ENCODE measurements at regions not wholly inside any gene's neighbourhood (a gene's known extent, or its start where the extent isn't known, plus 50 kb on each side); places are given as distances from the start of the nearest gene placed in this dataset.
A peak's percentile ranks its signal among the peaks of the same experiment; 100 is the strongest.

GRCh38 chr5:158283397-158283796, 424.5 kb upstream of the CLINT1 start:
- Histone ChIP-seq H3K27ac (ENCODE audit: low read length) (no peak overlapping the region), H3K4me1 (ENCODE audit: control insufficient read depth, low read depth, low read length) (no peaks in the 10 kb centered on the region)

GRCh38 chr5:158278216-158278925, 419.4 kb upstream of the CLINT1 start:
- no peaks in the 10 kb centered on the region for H3K9me3 ChIP-seq (ENCODE audit: control insufficient read depth, low read depth, low read length)
- H3K4me1 ChIP-seq (ENCODE audit: control insufficient read depth, low read depth, low read length) = peaks cover 6% of the 10 kb centered on the region
- H3K27me3 ChIP-seq (ENCODE audit: control insufficient read depth, insufficient read depth, low read length) = no peaks in the 10 kb centered on the region
- H3K9ac ChIP-seq (ENCODE audit: low read length) = no peak overlapping the region
- no peaks in the 10 kb centered on the region for H3K36me3 ChIP-seq (ENCODE audit: control insufficient read depth, low read depth, low read length)
- no peak overlapping the region for H3K27ac ChIP-seq (ENCODE audit: low read length)
- no peak overlapping the region for H3K4me3 ChIP-seq (ENCODE audit: low read length)

More at GRCh38 chr5:158283397-158283796, 424.5 kb upstream of the CLINT1 start:
- no peaks in the 10 kb centered on the region for H3K9me3 ChIP-seq (ENCODE audit: control insufficient read depth, low read depth, low read length)
- no peak overlapping the region for H3K9ac ChIP-seq (ENCODE audit: low read length)
- no peak overlapping the region for H3K4me3 ChIP-seq (ENCODE audit: low read length)
- H3K36me3 ChIP-seq (ENCODE audit: control insufficient read depth, low read depth, low read length) = no peaks in the 10 kb centered on the region
- H3K27me3 ChIP-seq (ENCODE audit: control insufficient read depth, insufficient read depth, low read length) = no peaks in the 10 kb centered on the region

DNA sequence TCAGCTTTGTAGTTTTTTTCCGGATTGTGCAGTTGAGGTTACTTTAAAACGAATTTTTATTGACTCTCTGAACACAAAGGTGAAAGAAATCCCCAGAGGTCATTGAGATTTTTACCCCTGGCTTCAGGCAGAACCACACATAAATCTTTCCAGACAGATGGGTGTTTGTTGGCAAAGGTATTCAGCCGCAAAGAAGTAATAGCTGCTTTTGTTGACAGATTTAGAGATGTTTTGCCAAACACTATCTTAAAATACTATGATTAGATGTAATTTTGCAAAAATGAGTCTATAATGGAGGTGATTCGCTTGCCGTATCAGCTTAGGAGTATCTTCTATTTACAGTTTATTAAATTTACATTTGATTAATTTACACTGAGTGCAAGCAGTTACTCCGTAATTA, 418.3 kb upstream of the CLINT1 start:
- no peak overlapping the region for H3K4me3 ChIP-seq (ENCODE audit: low read length)
- H3K36me3 ChIP-seq (ENCODE audit: control insufficient read depth, low read depth, low read length) = no peaks in the 10 kb centered on the region
- H3K9me3 ChIP-seq (ENCODE audit: control insufficient read depth, low read depth, low read length) = no peaks in the 10 kb centered on the region
- no peak overlapping the region for H3K27ac ChIP-seq (ENCODE audit: low read length)
- peaks cover 17% of the 10 kb centered on the region for H3K4me1 ChIP-seq (ENCODE audit: control insufficient read depth, low read depth, low read length)
- H3K9ac ChIP-seq (ENCODE audit: low read length) = no peak overlapping the region
- no peaks in the 10 kb centered on the region for H3K27me3 ChIP-seq (ENCODE audit: control insufficient read depth, insufficient read depth, low read length)

GRCh38 chr5:158276692-158277091, 417.7 kb upstream of the CLINT1 start:
- no peaks in the 10 kb centered on the region for H3K9me3 ChIP-seq (ENCODE audit: control insufficient read depth, low read depth, low read length)
- H3K36me3 ChIP-seq (ENCODE audit: control insufficient read depth, low read depth, low read length) = no peaks in the 10 kb centered on the region
- peaks cover 21% of the 10 kb centered on the region for H3K4me1 ChIP-seq (ENCODE audit: control insufficient read depth, low read depth, low read length)
- H3K9ac ChIP-seq (ENCODE audit: low read length) = no peak overlapping the region
- no peak overlapping the region for H3K27ac ChIP-seq (ENCODE audit: low read length)
- no peaks in the 10 kb centered on the region for H3K27me3 ChIP-seq (ENCODE audit: control insufficient read depth, insufficient read depth, low read length)
- H3K4me3 ChIP-seq (ENCODE audit: low read length) = no peak overlapping the region

GRCh38 chr5:158275511-158275910, 416.6 kb upstream of the CLINT1 start:
- Histone ChIP-seq H3K36me3 (ENCODE audit: control insufficient read depth, low read depth, low read length) (no peaks in the 10 kb centered on the region), H3K4me3 (ENCODE audit: low read length) (no peak overlapping the region), H3K9me3 (ENCODE audit: control insufficient read depth, low read depth, low read length) (no peaks in the 10 kb centered on the region), H3K9ac (ENCODE audit: low read length) (no peak overlapping the region), H3K27me3 (ENCODE audit: control insufficient read depth, insufficient read depth, low read length) (no peaks in the 10 kb centered on the region), H3K4me1 (ENCODE audit: control insufficient read depth, low read depth, low read length) (peaks cover 24% of the 10 kb centered on the region), H3K27ac (ENCODE audit: low read length) (no peak overlapping the region)

DNA sequence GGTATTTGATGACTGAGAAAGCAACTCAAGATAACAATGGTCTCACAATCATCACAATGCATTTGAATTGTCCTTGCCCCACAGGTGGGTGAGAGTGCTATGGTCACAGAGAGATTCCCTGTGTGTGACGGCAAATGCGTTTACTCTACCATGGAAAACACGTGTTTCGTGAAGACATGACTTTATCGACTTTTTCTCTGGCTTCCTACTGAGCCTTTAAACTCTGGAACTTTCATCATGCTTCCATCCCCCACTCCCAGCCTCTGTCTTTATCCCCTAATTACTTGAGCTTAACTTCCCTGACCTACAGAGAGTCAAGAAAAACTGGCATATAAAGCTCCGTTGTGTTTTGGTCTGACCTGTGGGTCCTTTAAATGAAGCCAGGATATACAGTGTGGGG, 414.1 kb upstream of the CLINT1 start:
- H3K4me1 ChIP-seq (ENCODE audit: control insufficient read depth, low read depth, low read length) = peaks cover 24% of the 10 kb centered on the region
- no peaks in the 10 kb centered on the region for H3K27me3 ChIP-seq (ENCODE audit: control insufficient read depth, insufficient read depth, low read length)
- H3K9ac ChIP-seq (ENCODE audit: low read length) = no peak overlapping the region
- H3K4me3 ChIP-seq (ENCODE audit: low read length) = peak overlapping the region; percentile 32
- peak overlapping the region; percentile 39 for H3K27ac ChIP-seq (ENCODE audit: low read length)
- H3K9me3 ChIP-seq (ENCODE audit: control insufficient read depth, low read depth, low read length) = no peaks in the 10 kb centered on the region
- no peaks in the 10 kb centered on the region for H3K36me3 ChIP-seq (ENCODE audit: control insufficient read depth, low read depth, low read length)

DNA sequence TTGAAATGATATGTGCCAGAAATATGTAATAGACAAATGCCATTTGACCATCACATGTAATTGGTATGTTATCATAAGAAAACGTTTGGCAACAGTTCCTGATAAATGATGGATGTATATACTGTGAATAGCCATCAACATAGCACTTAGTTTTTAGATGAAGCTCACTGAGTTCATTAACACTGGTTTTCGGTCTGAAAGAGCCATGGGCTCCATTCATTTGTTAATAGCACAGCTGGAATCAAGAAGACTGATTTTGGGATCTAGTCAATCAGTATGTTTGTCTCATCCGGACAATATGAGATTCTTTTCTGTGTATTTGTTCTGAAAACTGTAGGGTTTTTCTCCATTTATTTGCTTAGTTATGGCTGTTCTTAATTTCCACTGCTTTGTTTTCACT, 413.5 kb upstream of the CLINT1 start:
- no peaks in the 10 kb centered on the region for H3K27me3 ChIP-seq (ENCODE audit: control insufficient read depth, insufficient read depth, low read length)
- H3K4me3 ChIP-seq (ENCODE audit: low read length) = peak overlapping the region; percentile 32
- peaks cover 24% of the 10 kb centered on the region for H3K4me1 ChIP-seq (ENCODE audit: control insufficient read depth, low read depth, low read length)
- no peak overlapping the region for H3K27ac ChIP-seq (ENCODE audit: low read length)
- H3K9me3 ChIP-seq (ENCODE audit: control insufficient read depth, low read depth, low read length) = no peaks in the 10 kb centered on the region
- no peak overlapping the region for H3K9ac ChIP-seq (ENCODE audit: low read length)
- H3K36me3 ChIP-seq (ENCODE audit: control insufficient read depth, low read depth, low read length) = no peaks in the 10 kb centered on the region

- H3K9ac ChIP-seq (ENCODE audit: low read length) = no peak overlapping the region
- H3K4me1 ChIP-seq (ENCODE audit: control insufficient read depth, low read depth, low read length) = peaks cover 24% of the 10 kb centered on the region
- H3K4me3 ChIP-seq (ENCODE audit: low read length) = no peak overlapping the region
- H3K9me3 ChIP-seq (ENCODE audit: control insufficient read depth, low read depth, low read length) = no peaks in the 10 kb centered on the region
- H3K27ac ChIP-seq (ENCODE audit: low read length) = no peak overlapping the region
- H3K27me3 ChIP-seq (ENCODE audit: control insufficient read depth, insufficient read depth, low read length) = no peaks in the 10 kb centered on the region
- no peaks in the 10 kb centered on the region for H3K36me3 ChIP-seq (ENCODE audit: control insufficient read depth, low read depth, low read length)
These were observed 412.1 kb upstream of the CLINT1 start for GRCh38 chr5:158270996-158271554.

DNA sequence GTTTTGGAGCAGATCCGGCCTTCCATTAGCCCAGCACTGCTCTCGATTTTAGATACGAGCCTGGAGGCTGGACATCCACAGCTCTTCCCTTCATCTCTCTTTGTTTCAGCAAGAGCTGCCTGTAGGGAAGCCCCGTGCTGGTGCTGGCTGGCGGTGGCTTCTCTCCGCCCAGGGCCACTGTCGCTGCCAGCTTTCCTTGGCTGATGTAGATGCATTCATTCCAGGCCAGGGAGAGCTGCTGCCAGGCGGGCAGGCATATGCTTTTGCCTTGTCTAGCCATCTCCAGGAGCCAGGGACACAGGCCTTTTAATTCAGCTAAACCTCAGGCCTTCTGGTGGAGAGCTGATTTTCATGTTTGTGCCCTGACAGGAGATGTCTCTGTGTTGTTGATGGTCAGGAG, 409.3 kb upstream of the CLINT1 start:
- Histone ChIP-seq H3K4me3 (ENCODE audit: low read length) (no peak overlapping the region), H3K27me3 (ENCODE audit: control insufficient read depth, insufficient read depth, low read length) (no peaks in the 10 kb centered on the region), H3K36me3 (ENCODE audit: control insufficient read depth, low read depth, low read length) (no peaks in the 10 kb centered on the region), H3K4me1 (ENCODE audit: control insufficient read depth, low read depth, low read length) (peaks cover 17% of the 10 kb centered on the region), H3K9me3 (ENCODE audit: control insufficient read depth, low read depth, low read length) (no peaks in the 10 kb centered on the region), H3K9ac (ENCODE audit: low read length) (no peak overlapping the region), H3K27ac (ENCODE audit: low read length) (no peak overlapping the region)

DNA sequence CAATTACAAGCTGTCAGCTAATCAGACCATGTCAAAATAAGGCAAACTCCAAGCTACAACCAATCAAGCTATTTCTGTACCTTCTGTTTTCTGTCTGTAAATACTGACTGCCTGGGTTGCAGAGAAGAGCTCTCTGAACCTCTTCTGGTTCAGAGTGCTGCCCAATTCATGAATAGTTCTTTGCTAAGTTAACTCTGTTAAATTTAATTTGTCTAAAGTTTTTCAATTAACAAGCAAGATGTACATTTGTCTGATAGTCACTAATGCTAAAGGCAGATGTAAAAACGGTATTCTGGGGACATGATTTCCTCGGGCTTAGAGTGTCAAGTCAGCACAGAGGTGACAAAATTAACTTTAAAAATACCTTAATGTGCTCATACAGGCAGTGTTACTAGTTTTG, 408.3 kb upstream of the CLINT1 start:
- H3K36me3 ChIP-seq (ENCODE audit: control insufficient read depth, low read depth, low read length) = no peaks in the 10 kb centered on the region
- peaks cover 7% of the 10 kb centered on the region for H3K4me1 ChIP-seq (ENCODE audit: control insufficient read depth, low read depth, low read length)
- H3K9ac ChIP-seq (ENCODE audit: low read length) = no peak overlapping the region
- no peaks in the 10 kb centered on the region for H3K27me3 ChIP-seq (ENCODE audit: control insufficient read depth, insufficient read depth, low read length)
- no peaks in the 10 kb centered on the region for H3K9me3 ChIP-seq (ENCODE audit: control insufficient read depth, low read depth, low read length)
- H3K4me3 ChIP-seq (ENCODE audit: low read length) = no peak overlapping the region
- no peak overlapping the region for H3K27ac ChIP-seq (ENCODE audit: low read length)

GRCh38 chr5:158265931-158266700, 407.2 kb upstream of the CLINT1 start:
- Histone ChIP-seq H3K4me1 (ENCODE audit: control insufficient read depth, low read depth, low read length) (no peaks in the 10 kb centered on the region), H3K27me3 (ENCODE audit: control insufficient read depth, insufficient read depth, low read length) (no peaks in the 10 kb centered on the region), H3K9ac (ENCODE audit: low read length) (no peak overlapping the region), H3K4me3 (ENCODE audit: low read length) (no peak overlapping the region), H3K36me3 (ENCODE audit: control insufficient read depth, low read depth, low read length) (no peaks in the 10 kb centered on the region), H3K27ac (ENCODE audit: low read length) (no peak overlapping the region), H3K9me3 (ENCODE audit: control insufficient read depth, low read depth, low read length) (no peaks in the 10 kb centered on the region)

All from iPS-18a (cell line).